ENCODE measurements at regions not wholly inside any gene's neighbourhood (a gene's known extent, or its start where the extent isn't known, plus 50 kb on each side); places are given as distances from the start of the nearest gene placed in this dataset.
"Not testable (repeated sequence)": the region's sequence is repeated elsewhere in the genome, so short reads cannot be mapped to it uniquely, and the experiment has no call there.

GRCh38 chr2:149686136-149687051 lies 98.8 kb upstream of the MMADHC start:
- TF ChIP-seq, protein P1, sequence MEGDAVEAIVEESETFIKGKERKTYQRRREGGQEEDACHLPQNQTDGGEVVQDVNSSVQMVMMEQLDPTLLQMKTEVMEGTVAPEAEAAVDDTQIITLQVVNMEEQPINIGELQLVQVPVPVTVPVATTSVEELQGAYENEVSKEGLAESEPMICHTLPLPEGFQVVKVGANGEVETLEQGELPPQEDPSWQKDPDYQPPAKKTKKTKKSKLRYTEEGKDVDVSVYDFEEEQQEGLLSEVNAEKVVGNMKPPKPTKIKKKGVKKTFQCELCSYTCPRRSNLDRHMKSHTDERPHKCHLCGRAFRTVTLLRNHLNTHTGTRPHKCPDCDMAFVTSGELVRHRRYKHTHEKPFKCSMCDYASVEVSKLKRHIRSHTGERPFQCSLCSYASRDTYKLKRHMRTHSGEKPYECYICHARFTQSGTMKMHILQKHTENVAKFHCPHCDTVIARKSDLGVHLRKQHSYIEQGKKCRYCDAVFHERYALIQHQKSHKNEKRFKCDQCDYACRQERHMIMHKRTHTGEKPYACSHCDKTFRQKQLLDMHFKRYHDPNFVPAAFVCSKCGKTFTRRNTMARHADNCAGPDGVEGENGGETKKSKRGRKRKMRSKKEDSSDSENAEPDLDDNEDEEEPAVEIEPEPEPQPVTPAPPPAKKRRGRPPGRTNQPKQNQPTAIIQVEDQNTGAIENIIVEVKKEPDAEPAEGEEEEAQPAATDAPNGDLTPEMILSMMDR (IDR thresholded peaks at IDR 0.05; ENCODE audit: insufficient read depth, low read depth, low read length) = no peak
- DNase-seq (ENCODE audit: low read depth) = no peak
- no peak overlapping the region for H3K4me3 ChIP-seq (ENCODE audit: low read depth, low read length)

- DNase-seq (ENCODE audit: low read depth); H3K4me3 ChIP-seq (ENCODE audit: low read depth, low read length): not testable (repeated sequence)
Observed at GRCh38 chr2:149685401-149685800, 97.8 kb upstream of the MMADHC start.

DNA sequence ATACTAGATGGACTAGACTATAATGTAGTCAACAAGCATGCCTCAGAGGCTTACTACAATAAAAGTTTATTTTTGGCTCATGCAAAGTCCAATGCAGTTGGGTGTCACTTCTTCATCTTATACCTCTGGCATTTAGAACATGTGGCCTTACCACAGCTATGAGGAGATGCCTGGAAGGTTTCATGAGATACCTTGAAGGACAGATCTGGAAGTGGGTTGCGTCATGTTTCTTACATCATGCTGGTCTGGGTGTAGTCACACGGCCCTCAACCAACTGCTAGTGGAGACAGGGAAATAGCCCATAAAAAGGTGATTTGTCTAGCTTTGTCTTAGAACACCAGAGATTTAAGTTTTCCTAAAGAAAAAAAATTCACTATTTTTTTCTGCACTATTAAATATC lies 91.7 kb upstream of the MMADHC start:
- TF ChIP-seq, protein P1 (IDR thresholded peaks at IDR 0.05; ENCODE audit: insufficient read depth, low read depth, low read length) = no peak
- no peak overlapping the region for H3K4me3 ChIP-seq (ENCODE audit: low read depth, low read length)
- peak; percentile 83 for DNase-seq (ENCODE audit: low read depth)

DNA sequence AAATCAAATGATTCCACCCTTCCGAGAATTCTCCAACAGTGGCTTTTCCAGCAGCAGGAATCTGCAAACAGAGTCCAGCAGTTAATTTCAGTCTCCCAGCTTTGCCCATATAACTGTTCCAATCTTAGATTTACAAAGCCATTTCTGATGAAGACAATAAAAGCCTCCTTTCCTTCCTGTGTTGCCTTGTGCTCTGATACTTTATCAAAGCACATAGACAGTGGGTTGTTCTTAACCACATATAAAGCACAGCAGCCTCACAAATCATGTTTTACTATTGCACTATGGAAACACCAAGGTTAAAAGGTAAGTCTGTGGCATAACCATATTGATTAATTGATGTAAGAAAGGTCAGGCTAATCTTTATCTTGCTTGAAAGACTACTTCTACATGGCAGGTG lies 89.8 kb upstream of the MMADHC start:
- peak; percentile 18 for DNase-seq (ENCODE audit: low read depth)
- TF ChIP-seq, protein P1 (IDR thresholded peaks at IDR 0.05; ENCODE audit: insufficient read depth, low read depth, low read length) = no peak
- H3K4me3 ChIP-seq (ENCODE audit: low read depth, low read length) = no peak overlapping the region

DNA sequence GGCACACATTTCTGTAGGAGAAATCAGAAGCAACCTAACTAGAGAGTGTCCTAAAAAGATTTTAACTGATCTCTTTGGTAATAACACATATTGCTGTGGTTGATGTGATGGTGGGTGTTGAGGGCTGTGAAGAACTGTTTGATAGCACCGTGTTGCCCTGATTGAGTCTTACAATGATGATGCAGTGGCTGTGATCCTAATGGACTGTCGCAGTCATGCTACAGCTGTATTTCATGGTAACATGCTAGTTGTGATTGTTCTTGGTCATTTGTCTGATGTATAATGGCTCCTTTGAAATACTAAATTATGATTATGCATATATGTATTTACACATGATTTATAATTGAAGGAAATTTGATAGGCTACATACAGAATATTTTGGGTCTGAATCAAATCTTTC lies 82.5 kb upstream of the MMADHC start:
- TF ChIP-seq, protein P1 (IDR thresholded peaks at IDR 0.05; ENCODE audit: insufficient read depth, low read depth, low read length) = no peak
- H3K4me3 ChIP-seq (ENCODE audit: low read depth, low read length) = no peak overlapping the region
- no peak for DNase-seq (ENCODE audit: low read depth)

- H3K4me3 ChIP-seq (ENCODE audit: low read depth, low read length) = no peak overlapping the region
- TF ChIP-seq, protein P1 (IDR thresholded peaks at IDR 0.05; ENCODE audit: insufficient read depth, low read depth, low read length) = no peak
- no peak for DNase-seq (ENCODE audit: low read depth)
Observed at GRCh38 chr2:149666809-149667320, 79.3 kb upstream of the MMADHC start.

DNA sequence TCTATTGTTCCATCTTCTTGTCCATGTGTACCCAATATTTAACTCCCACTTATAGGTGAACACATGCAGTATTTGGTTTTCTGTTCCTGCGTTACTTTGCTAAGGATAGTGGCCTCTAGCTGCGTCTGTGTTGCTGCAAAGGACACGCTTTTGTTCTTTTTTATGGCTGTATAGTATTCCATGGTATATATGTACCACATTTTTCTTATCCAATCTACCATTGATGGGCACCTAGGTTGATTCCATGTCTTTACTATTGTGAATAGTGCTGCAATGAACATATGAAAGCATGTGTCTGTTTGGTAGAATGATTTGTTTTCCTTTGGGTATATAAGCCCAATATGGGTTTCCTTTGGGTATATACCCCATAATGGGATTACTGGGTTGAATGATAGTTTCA lies 77.3 kb upstream of the MMADHC start:
- TF ChIP-seq, protein P1 (IDR thresholded peaks at IDR 0.05; ENCODE audit: insufficient read depth, low read depth, low read length) = no peak
- no peak overlapping the region for H3K4me3 ChIP-seq (ENCODE audit: low read depth, low read length)
- DNase-seq (ENCODE audit: low read depth) = no peak
